GM19238 (cell line): ENCODE measurements at regions not wholly inside any gene's neighbourhood (a gene's known extent, or its start where the extent isn't known, plus 50 kb on each side); places are given as distances from the start of the nearest gene placed in this dataset.
"Not testable (repeated sequence)": the region's sequence is repeated elsewhere in the genome, so short reads cannot be mapped to it uniquely, and the experiment has no call there.

ENCODE experiments used
- DNase-seq: peaks from one replicate; pipeline ENCODE4 v3.0.0; 2011; ENCODE audit warnings: low spot score; ENCODE audit not compliant: insufficient read length

GRCh38 chr20:29319725-29320124 lies 1937.7 kb upstream of the DEFB115 start:
- no peak for DNase-seq

GRCh38 chr20:29320216-29320949 lies 1937.1 kb upstream of the DEFB115 start:
- not testable (repeated sequence) for DNase-seq

- not testable (repeated sequence) for DNase-seq
Observed at GRCh38 chr20:29323631-29324515, 1933.6 kb upstream of the DEFB115 start.

GRCh38 chr20:29324516-29325303 lies 1932.8 kb upstream of the DEFB115 start:
- not testable (repeated sequence) for DNase-seq

- no peak for DNase-seq
Observed at GRCh38 chr20:29325304-29325640, 1932.2 kb upstream of the DEFB115 start.

GRCh38 chr20:29325781-29326180 lies 1931.7 kb upstream of the DEFB115 start:
- DNase-seq, result not testable (repeated sequence)

GRCh38 chr20:29326376-29327070 lies 1930.9 kb upstream of the DEFB115 start:
- no peak for DNase-seq

GRCh38 chr20:29327600-29328420 lies 1929.7 kb upstream of the DEFB115 start:
- DNase-seq, result not testable (repeated sequence)

GRCh38 chr20:29330429-29331115 lies 1926.9 kb upstream of the DEFB115 start:
- not testable (repeated sequence) for DNase-seq

GRCh38 chr20:29349836-29350235 lies 1907.6 kb upstream of the DEFB115 start:
- DNase-seq, result no peak

GRCh38 chr20:29375937-29376336 lies 1881.5 kb upstream of the DEFB115 start:
- DNase-seq, result not testable (repeated sequence)

- not testable (repeated sequence) for DNase-seq
Observed at GRCh38 chr20:29392853-29393252, 1864.6 kb upstream of the DEFB115 start.

- no peak for DNase-seq
Observed at GRCh38 chr20:29408034-29408695, 1849.3 kb upstream of the DEFB115 start.

- not testable (repeated sequence) for DNase-seq
Observed at GRCh38 chr20:29408707-29409106, 1848.8 kb upstream of the DEFB115 start.

GRCh38 chr20:29409160-29409689 lies 1848.2 kb upstream of the DEFB115 start:
- DNase-seq, result not testable (repeated sequence)

GRCh38 chr20:29409833-29410805 lies 1847.3 kb upstream of the DEFB115 start:
- DNase-seq, result no peak

GRCh38 chr20:29410806-29411457 lies 1846.5 kb upstream of the DEFB115 start:
- DNase-seq, result no peak
